HCT116 (cell line): ENCODE measurements at regions not wholly inside any gene's neighbourhood (a gene's known extent, or its start where the extent isn't known, plus 50 kb on each side); places are given as distances from the start of the nearest gene placed in this dataset.

Experiments used
- ATAC-seq: fragments of 200-7000 bp; cut with Tn5 transposase; 2 replicates; pipeline ENCODE4 v1.9.1; 2020; ENCODE audit warnings: mild to moderate bottlenecking, moderate library complexity
- BruUV-seq: library from RNA; stranded (reverse); fragments of 400-500 nt; replicated peaks from 2 replicates; lab custom pipeline; 2021; lab: Mats Ljungman, UMichigan
- CTCF ChIA-PET: fragments of 300-600 bp; sonication (Branson Sonifier 250); formaldehyde crosslinking; loops from one replicate; lab custom pipeline; 2021; ENCODE audit warnings: antibody characterized with exemption; lab: Charles Lee
- POLR2A ChIA-PET: fragments of 300-600, 350-600 bp; sonication (Branson Sonifier 250); formaldehyde crosslinking; loops from one replicate; lab custom pipeline; 2021; ENCODE audit warnings: antibody characterized with exemption; lab: Charles Lee
- RAD21 ChIA-PET, 2 experiments: fragments of 300-600 bp; sonication (Branson Sonifier 250); formaldehyde crosslinking; loops; one replicate each; lab custom pipeline; 2023; ENCODE audit warnings: low total read pairs in 2 of 2; ENCODE audit not compliant: uncharacterized antibody in 2 of 2, unreplicated experiment in 2 of 2, low non-redundant PET in 1 of 2; lab: Charles Lee
- DNase-seq: peaks from one replicate; pipeline ENCODE4 v3.0.0-alpha.2; 2010; ENCODE audit warnings: low read depth, low spot score
- H2AFZ ChIP-seq: fragments of 200-600 bp; shearing (Covaris generic), sonication (generic); 2 replicates; pipeline ENCODE4 v1.6.1; 2017; ENCODE audit warnings: low read depth, mixed run types, mixed read lengths, antibody characterized with exemption, low read length; ENCODE audit not compliant: poor library complexity, severe bottlenecking
- H3K27ac ChIP-seq: 2 replicates; pipeline ENCODE4 v1.5.1; 2012; ENCODE audit warnings: low read depth, low read length
- H3K27me3 ChIP-seq: fragments of 200-600 bp; sonication (generic); 2 replicates; pipeline ENCODE4 v1.6.1; 2016; ENCODE audit warnings: mixed run types, low read length, mixed read lengths; ENCODE audit not compliant: insufficient read depth
- H3K36me3 ChIP-seq, 2 experiments: fragments of 200-500 bp in 1 of 2; fragments of 200-600 bp in 1 of 2; sonication (Bioruptor generic) in 1 of 2; sonication (generic) in 1 of 2; 2 replicates each; pipeline versions ENCODE4 v1.5.1 to v1.6.1; 2014 to 2016; ENCODE audit warnings: low read length in 2 of 2, inconsistent platforms in 1 of 2, mixed read lengths in 1 of 2, mixed run types in 1 of 2; ENCODE audit not compliant: insufficient read depth in 2 of 2, control insufficient read depth in 1 of 2
- H3K4me1 ChIP-seq, 2 experiments: fragments of 200-600 bp in 1 of 2; sonication (generic) in 1 of 2; 2 replicates each; pipeline versions ENCODE4 v1.5.1 to v1.6.1; 2012 to 2017; ENCODE audit warnings: low read length in 2 of 2, inconsistent platforms in 1 of 2, mild to moderate bottlenecking in 1 of 2, mixed read lengths in 1 of 2, mixed run types in 1 of 2, moderate library complexity in 1 of 2; ENCODE audit not compliant: insufficient read depth in 2 of 2, control insufficient read depth in 1 of 2
- H3K4me2 ChIP-seq: fragments of 200-600 bp; sonication (generic); 2 replicates; pipeline ENCODE4 v1.6.1; 2017; ENCODE audit warnings: mixed run types, low read length, mixed read lengths
- H3K4me3 ChIP-seq, 2 experiments: fragments of 200-600 bp in 1 of 2; sonication (generic) in 1 of 2; replicated peaks in 1 of 2; 2 replicates each; pipeline ENCODE4 v1.5.1; 2011 to 2016; ENCODE audit warnings: low read length in 2 of 2, control low read depth in 1 of 2, low read depth in 1 of 2, mild to moderate bottlenecking in 1 of 2, mixed read lengths in 1 of 2, mixed run types in 1 of 2
- H3K79me2 ChIP-seq: fragments of 200-600 bp; sonication (generic); 2 replicates; pipeline ENCODE4 v1.6.1; 2017; ENCODE audit warnings: mild to moderate bottlenecking, mixed run types, low read length, moderate library complexity, mixed read lengths; ENCODE audit not compliant: insufficient read depth
- H3K9ac ChIP-seq: fragments of 200-600 bp; sonication (generic); 2 replicates; pipeline ENCODE4 v1.6.1; 2016; ENCODE audit warnings: low read length, mixed read lengths
- H3K9me2 ChIP-seq: fragments of 200-600 bp; sonication (generic), shearing (Covaris generic); 2 replicates; pipeline ENCODE4 v1.6.1; 2017; ENCODE audit warnings: mixed run types, mild to moderate bottlenecking, moderate library complexity; ENCODE audit not compliant: insufficient read depth
- H3K9me3 ChIP-seq, 2 experiments: fragments of 200-500 bp in 1 of 2; fragments of 200-600 bp in 1 of 2; sonication (Bioruptor generic) in 1 of 2; sonication (generic) in 1 of 2; 2 replicates each; pipeline ENCODE4 v1.6.1; 2014 to 2017; ENCODE audit warnings: low read length in 2 of 2, mixed read lengths in 2 of 2, inconsistent platforms in 1 of 2, low read depth in 1 of 2, mild to moderate bottlenecking in 1 of 2, mixed run types in 1 of 2, moderate library complexity in 1 of 2; ENCODE audit not compliant: control insufficient read depth in 1 of 2, insufficient read depth in 1 of 2
- H4K20me1 ChIP-seq: fragments of 200-600 bp; sonication (generic), shearing (Covaris generic); 2 replicates; pipeline ENCODE4 v1.6.1; 2017; ENCODE audit warnings: mixed run types, mild to moderate bottlenecking, moderate library complexity; ENCODE audit not compliant: insufficient read depth
- CTCF ChIP-seq, 3 experiments: fragments of 200-600 bp in 1 of 3; sonication (generic) in 1 of 3; IDR thresholded peaks in 2 of 3; conservative IDR thresholded peaks in 1 of 3; 2 replicates each; pipeline ENCODE4 v1.5.1; 2012 to 2017; ENCODE audit warnings: low read depth in 2 of 3, low read length in 2 of 3, antibody characterized with exemption in 1 of 3, borderline replicate concordance in 1 of 3, control low read depth in 1 of 3, mild to moderate bottlenecking in 1 of 3, mixed read lengths in 1 of 3, mixed run types in 1 of 3, moderate library complexity in 1 of 3; ENCODE audit not compliant: insufficient read depth in 1 of 3
- EGR1 ChIP-seq: IDR thresholded peaks from 2 replicates; pipeline ENCODE4 v1.6.1; 2012; ENCODE audit warnings: low read depth
- ELF1 ChIP-seq: IDR thresholded peaks from 2 replicates; pipeline ENCODE4 v1.6.1; 2012; ENCODE audit warnings: low read depth, borderline replicate concordance
- EZH2 ChIP-seq: fragments of 200-600 bp; sonication (generic); IDR thresholded peaks from 2 replicates; pipeline ENCODE4 v1.6.1; 2017; ENCODE audit warnings: antibody characterized with exemption, mixed run types
- FOSL1 ChIP-seq: IDR thresholded peaks from 2 replicates; pipeline ENCODE4 v1.6.1; 2012; ENCODE audit warnings: low read depth
- MAX ChIP-seq: IDR thresholded peaks from 2 replicates; pipeline ENCODE4 v1.6.1; 2012
- POLR2AphosphoS5 ChIP-seq: IDR thresholded peaks from 2 replicates; pipeline ENCODE4 v1.6.1; 2011; ENCODE audit warnings: mild to moderate bottlenecking, low read depth, low read length, moderate library complexity
- RAD21 ChIP-seq: IDR thresholded peaks from 2 replicates; pipeline ENCODE4 v1.6.1; 2012; ENCODE audit warnings: low read depth, mild to moderate bottlenecking
- SP1 ChIP-seq: IDR thresholded peaks from 2 replicates; pipeline ENCODE4 v1.6.1; 2012; ENCODE audit warnings: low read depth
- SRF ChIP-seq: IDR thresholded peaks from 2 replicates; pipeline ENCODE4 v1.6.1; 2012; ENCODE audit warnings: low read depth
- TCF7L2 ChIP-seq: IDR thresholded peaks from 2 replicates; pipeline ENCODE4 v1.7.0; 2011; ENCODE audit warnings: borderline replicate concordance, inconsistent platforms; ENCODE audit not compliant: insufficient read depth, insufficient read length; ENCODE audit errors: extremely low read depth
- YY1 ChIP-seq: IDR thresholded peaks from 2 replicates; pipeline ENCODE4 v1.6.1; 2011; ENCODE audit warnings: low read length, low read depth, moderate library complexity, mild to moderate bottlenecking; ENCODE audit not compliant: insufficient replicate concordance; ENCODE audit errors: extremely low read depth
- ZNF274 ChIP-seq: fragments of 200-500 bp; sonication (Bioruptor generic); IDR thresholded peaks from 2 replicates; pipeline ENCODE4 v1.6.1; 2014; ENCODE audit warnings: mild to moderate bottlenecking, low read depth, low read length, inconsistent platforms
- intact Hi-C: fragments of 100-400 bp; cut with micrococcal nuclease; formaldehyde crosslinking; loops from 2 replicates; pipeline ENCODE4 v1.10.0; 2022
- TF ChIP-seq, protein P1 (sequence below): IDR thresholded peaks from 2 replicates; pipeline ENCODE4 v1.6.1; 2011; ENCODE audit warnings: mild to moderate bottlenecking, low read length, moderate library complexity; ENCODE audit not compliant: insufficient replicate concordance; ENCODE audit errors: extremely low read depth
- TF ChIP-seq, protein P2 (sequence below): IDR thresholded peaks from 2 replicates; pipeline ENCODE4 v1.6.1; 2012
- TF ChIP-seq, protein P3 (sequence below): IDR thresholded peaks from 2 replicates; pipeline ENCODE4 v1.6.1; 2012; ENCODE audit warnings: low read depth

DNA sequence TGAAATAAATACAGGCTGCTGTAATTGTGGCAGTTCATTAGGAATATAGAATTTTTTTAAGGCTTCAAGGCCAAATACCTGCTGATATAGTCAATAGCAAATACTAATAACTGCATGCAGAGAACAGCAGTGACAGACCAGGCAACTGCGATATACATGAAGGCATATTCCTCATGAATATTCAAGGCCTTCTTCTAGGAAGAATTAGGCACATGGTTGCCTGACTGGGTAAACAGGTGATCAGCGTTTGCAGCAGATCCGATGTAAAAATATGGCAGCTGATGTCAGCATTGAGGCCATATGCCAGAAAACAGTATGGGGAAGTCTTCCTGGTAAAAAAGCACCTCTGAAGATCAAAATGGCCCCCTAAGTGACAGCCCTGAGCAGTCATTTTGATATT is 629.7 kb downstream of the UQCRFS1 start:
- POLR2A ChIA-PET, result no interaction called here
- BruUV-seq, result no TSS peak

More for the DNA sequence above, 629.7 kb downstream of the UQCRFS1 start:
- ATAC-seq (no peak), DNase-seq (no peak)
- H4K20me1 ChIP-seq, result no peaks in the 10 kb centered on the region
- ChIA-PET RAD21 (no interaction called here), CTCF (no interaction called here)
- no peak overlapping the region for H3K9ac ChIP-seq
- no peak overlapping the region for H2AFZ ChIP-seq
- no peaks in the 10 kb centered on the region for H3K4me1 ChIP-seq
- no peaks in the 10 kb centered on the region for H3K36me3 ChIP-seq
- no peaks in the 10 kb centered on the region for H3K79me2 ChIP-seq
- H3K4me2 ChIP-seq, result no peak overlapping the region
- TF ChIP-seq POLR2AphosphoS5 (no peak), TCF7L2 (no peak), FOSL1 (no peak), YY1 (no peak), SP1 (no peak), RAD21 (no peak), MAX (no peak), SRF (no peak), ZNF274 (no peak), ELF1 (no peak), EGR1 (no peak), CTCF (IDR thresholded peaks at IDR 0.05 in 2 of 3, conservative IDR thresholded peaks at IDR 0.05 in 1 of 3; ENCODE audit: borderline replicate concordance in 1 of 3, insufficient read depth in 1 of 3, low read depth in 2 of 3, low read length in 2 of 3) (no peak), EZH2 (no peak)
- TF ChIP-seq, protein P1, sequence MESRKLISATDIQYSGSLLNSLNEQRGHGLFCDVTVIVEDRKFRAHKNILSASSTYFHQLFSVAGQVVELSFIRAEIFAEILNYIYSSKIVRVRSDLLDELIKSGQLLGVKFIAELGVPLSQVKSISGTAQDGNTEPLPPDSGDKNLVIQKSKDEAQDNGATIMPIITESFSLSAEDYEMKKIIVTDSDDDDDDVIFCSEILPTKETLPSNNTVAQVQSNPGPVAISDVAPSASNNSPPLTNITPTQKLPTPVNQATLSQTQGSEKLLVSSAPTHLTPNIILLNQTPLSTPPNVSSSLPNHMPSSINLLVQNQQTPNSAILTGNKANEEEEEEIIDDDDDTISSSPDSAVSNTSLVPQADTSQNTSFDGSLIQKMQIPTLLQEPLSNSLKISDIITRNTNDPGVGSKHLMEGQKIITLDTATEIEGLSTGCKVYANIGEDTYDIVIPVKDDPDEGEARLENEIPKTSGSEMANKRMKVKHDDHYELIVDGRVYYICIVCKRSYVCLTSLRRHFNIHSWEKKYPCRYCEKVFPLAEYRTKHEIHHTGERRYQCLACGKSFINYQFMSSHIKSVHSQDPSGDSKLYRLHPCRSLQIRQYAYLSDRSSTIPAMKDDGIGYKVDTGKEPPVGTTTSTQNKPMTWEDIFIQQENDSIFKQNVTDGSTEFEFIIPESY, result no peak
- TF ChIP-seq, protein P2, sequence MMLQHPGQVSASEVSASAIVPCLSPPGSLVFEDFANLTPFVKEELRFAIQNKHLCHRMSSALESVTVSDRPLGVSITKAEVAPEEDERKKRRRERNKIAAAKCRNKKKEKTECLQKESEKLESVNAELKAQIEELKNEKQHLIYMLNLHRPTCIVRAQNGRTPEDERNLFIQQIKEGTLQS, result no peak
- TF ChIP-seq, protein P3, sequence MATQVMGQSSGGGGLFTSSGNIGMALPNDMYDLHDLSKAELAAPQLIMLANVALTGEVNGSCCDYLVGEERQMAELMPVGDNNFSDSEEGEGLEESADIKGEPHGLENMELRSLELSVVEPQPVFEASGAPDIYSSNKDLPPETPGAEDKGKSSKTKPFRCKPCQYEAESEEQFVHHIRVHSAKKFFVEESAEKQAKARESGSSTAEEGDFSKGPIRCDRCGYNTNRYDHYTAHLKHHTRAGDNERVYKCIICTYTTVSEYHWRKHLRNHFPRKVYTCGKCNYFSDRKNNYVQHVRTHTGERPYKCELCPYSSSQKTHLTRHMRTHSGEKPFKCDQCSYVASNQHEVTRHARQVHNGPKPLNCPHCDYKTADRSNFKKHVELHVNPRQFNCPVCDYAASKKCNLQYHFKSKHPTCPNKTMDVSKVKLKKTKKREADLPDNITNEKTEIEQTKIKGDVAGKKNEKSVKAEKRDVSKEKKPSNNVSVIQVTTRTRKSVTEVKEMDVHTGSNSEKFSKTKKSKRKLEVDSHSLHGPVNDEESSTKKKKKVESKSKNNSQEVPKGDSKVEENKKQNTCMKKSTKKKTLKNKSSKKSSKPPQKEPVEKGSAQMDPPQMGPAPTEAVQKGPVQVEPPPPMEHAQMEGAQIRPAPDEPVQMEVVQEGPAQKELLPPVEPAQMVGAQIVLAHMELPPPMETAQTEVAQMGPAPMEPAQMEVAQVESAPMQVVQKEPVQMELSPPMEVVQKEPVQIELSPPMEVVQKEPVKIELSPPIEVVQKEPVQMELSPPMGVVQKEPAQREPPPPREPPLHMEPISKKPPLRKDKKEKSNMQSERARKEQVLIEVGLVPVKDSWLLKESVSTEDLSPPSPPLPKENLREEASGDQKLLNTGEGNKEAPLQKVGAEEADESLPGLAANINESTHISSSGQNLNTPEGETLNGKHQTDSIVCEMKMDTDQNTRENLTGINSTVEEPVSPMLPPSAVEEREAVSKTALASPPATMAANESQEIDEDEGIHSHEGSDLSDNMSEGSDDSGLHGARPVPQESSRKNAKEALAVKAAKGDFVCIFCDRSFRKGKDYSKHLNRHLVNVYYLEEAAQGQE, result no peak
- H3K27ac ChIP-seq, result no peak overlapping the region
- intact Hi-C loops, result no loop called here
- no peaks in the 10 kb centered on the region for H3K27me3 ChIP-seq
- no peak overlapping the region for H3K4me3 ChIP-seq
- no peaks in the 10 kb centered on the region for H3K9me2 ChIP-seq
- peaks cover 0 to 25% of the 10 kb centered on the region in 2 experiments; a peak in 2 of 4 replicates for H3K9me3 ChIP-seq
